OCI-LY7 (cell line): ENCODE measurements at regions not wholly inside any gene's neighbourhood (a gene's known extent, or its start where the extent isn't known, plus 50 kb on each side); places are given as distances from the start of the nearest gene placed in this dataset.

Experiments used
- BruUV-seq: library from RNA; stranded (reverse); fragments of 400-500 nt; replicated peaks from 2 replicates; lab custom pipeline; 2021; lab: Mats Ljungman, UMichigan
- CTCF ChIA-PET: fragments of 300-600 bp; sonication (Branson Sonifier 250); formaldehyde crosslinking; loops from one replicate; lab custom pipeline; 2022; ENCODE audit warnings: antibody characterized with exemption; ENCODE audit not compliant: unreplicated experiment; lab: Charles Lee
- POLR2A ChIA-PET: fragments of 300-600 bp; sonication (Branson Sonifier 250); formaldehyde crosslinking; loops from one replicate; lab custom pipeline; 2022; ENCODE audit warnings: antibody characterized with exemption; lab: Charles Lee
- DNase-seq: peaks from one replicate; pipeline ENCODE4 v3.0.0-alpha.2; 2015; ENCODE audit warnings: low spot score
- H2AFZ ChIP-seq: fragments of 200-600 bp; sonication (generic), shearing (Covaris generic); 2 replicates; pipeline ENCODE4 v1.6.1; 2014; ENCODE audit warnings: mild to moderate bottlenecking, antibody characterized with exemption, low read length, moderate library complexity
- H3K27ac ChIP-seq: fragments of 200-600 bp; sonication (generic); 2 replicates; pipeline ENCODE4 v1.5.1; 2014; ENCODE audit warnings: mixed run types, low read depth, mild to moderate bottlenecking, moderate library complexity, low read length, inconsistent platforms; ENCODE audit not compliant: poor library complexity, severe bottlenecking
- H3K36me3 ChIP-seq: fragments of 200-600 bp; sonication (generic); 2 replicates; pipeline ENCODE4 v1.6.1; 2014; ENCODE audit warnings: mild to moderate bottlenecking, antibody characterized with exemption, low read length, moderate library complexity, mixed read lengths; ENCODE audit not compliant: insufficient read depth
- H3K4me1 ChIP-seq: fragments of 200-600 bp; sonication (generic); 2 replicates; pipeline ENCODE4 v1.5.1; 2014; ENCODE audit warnings: mild to moderate bottlenecking, low read length; ENCODE audit not compliant: insufficient read depth, poor library complexity, severe bottlenecking
- H3K4me2 ChIP-seq: fragments of 200-600 bp; sonication (generic); 2 replicates; pipeline ENCODE4 v1.6.1; 2014; ENCODE audit warnings: mild to moderate bottlenecking, low read length
- H3K4me3 ChIP-seq: fragments of 200-600 bp; sonication (generic); 2 replicates; pipeline ENCODE4 v1.5.1; 2014; ENCODE audit warnings: mild to moderate bottlenecking, low read depth, low read length; ENCODE audit not compliant: poor library complexity, severe bottlenecking
- H3K79me2 ChIP-seq: fragments of 200-600 bp; sonication (generic); 2 replicates; pipeline ENCODE4 v1.6.1; 2016; ENCODE audit warnings: low read depth, mild to moderate bottlenecking, low read length, moderate library complexity, mixed read lengths; ENCODE audit not compliant: insufficient read depth
- H3K9me2 ChIP-seq: fragments of 200-600 bp; sonication (generic); 2 replicates; pipeline ENCODE4 v1.6.1; 2016; ENCODE audit warnings: mild to moderate bottlenecking, low read length, mixed read lengths; ENCODE audit not compliant: insufficient read depth
- H3K9me3 ChIP-seq: fragments of 200-600 bp; sonication (generic); 2 replicates; pipeline ENCODE4 v1.6.1; 2014; ENCODE audit warnings: mild to moderate bottlenecking, mixed run types, low read length, mixed read lengths
- H4K20me1 ChIP-seq: fragments of 200-600 bp; sonication (generic); 2 replicates; pipeline ENCODE4 v1.6.1; 2014; ENCODE audit warnings: mild to moderate bottlenecking, antibody characterized with exemption, low read length, moderate library complexity, mixed read lengths; ENCODE audit not compliant: insufficient read depth
- EZH2phosphoT487 ChIP-seq: fragments of 200-600 bp; sonication (generic); IDR thresholded peaks from 2 replicates; pipeline ENCODE4 v1.6.1; 2018; ENCODE audit warnings: low read depth, borderline replicate concordance, mild to moderate bottlenecking, mixed run types, antibody characterized with exemption, low read length, moderate library complexity, mixed read lengths
- intact Hi-C: fragments of 100-400 bp; cut with micrococcal nuclease; formaldehyde crosslinking; loops from one replicate; pipeline ENCODE4 v1.10.0; 2022; ENCODE audit not compliant: unreplicated experiment
- TF ChIP-seq, protein P1 (sequence below): fragments of 200-600 bp; sonication (generic); conservative IDR thresholded peaks from 2 replicates; pipeline ENCODE4 v1.5.1; 2014; ENCODE audit warnings: mild to moderate bottlenecking, antibody characterized with exemption, low read length, moderate library complexity, mixed read lengths

DNA sequence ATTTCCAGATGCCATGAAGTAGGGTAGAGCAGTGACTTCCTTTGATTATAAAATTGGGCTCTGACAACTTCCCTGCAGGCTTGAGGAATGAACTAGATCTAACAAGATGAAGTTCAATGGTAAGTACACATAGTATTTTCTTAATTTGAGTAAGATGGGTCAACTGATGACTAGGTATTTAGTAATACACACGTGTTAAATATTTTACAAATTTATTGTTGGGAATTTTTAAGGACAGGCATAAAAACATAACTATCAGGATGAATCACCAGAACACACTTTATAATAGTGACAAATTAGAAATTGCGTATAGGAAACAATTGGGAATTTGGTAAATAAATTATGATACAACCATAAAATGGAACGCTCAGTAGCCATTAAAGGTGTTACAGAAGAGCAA lies 762.4 kb upstream of the SLC35B3 start:
- Histone ChIP-seq H3K4me1 (no peaks in the 10 kb centered on the region), H3K9me3 (no peaks in the 10 kb centered on the region), H3K79me2 (no peaks in the 10 kb centered on the region), H4K20me1 (no peaks in the 10 kb centered on the region), H2AFZ (no peak overlapping the region), H3K36me3 (no peaks in the 10 kb centered on the region), H3K4me3 (no peak overlapping the region), H3K27ac (no peak overlapping the region), H3K9me2 (no peaks in the 10 kb centered on the region), H3K4me2 (no peak overlapping the region)
- no peak for TF ChIP-seq EZH2phosphoT487
- intact Hi-C loops, result no loop called here
- no peak for DNase-seq
- no TSS peak for BruUV-seq
- ChIA-PET POLR2A (no interaction called here), CTCF (no interaction called here)

DNA sequence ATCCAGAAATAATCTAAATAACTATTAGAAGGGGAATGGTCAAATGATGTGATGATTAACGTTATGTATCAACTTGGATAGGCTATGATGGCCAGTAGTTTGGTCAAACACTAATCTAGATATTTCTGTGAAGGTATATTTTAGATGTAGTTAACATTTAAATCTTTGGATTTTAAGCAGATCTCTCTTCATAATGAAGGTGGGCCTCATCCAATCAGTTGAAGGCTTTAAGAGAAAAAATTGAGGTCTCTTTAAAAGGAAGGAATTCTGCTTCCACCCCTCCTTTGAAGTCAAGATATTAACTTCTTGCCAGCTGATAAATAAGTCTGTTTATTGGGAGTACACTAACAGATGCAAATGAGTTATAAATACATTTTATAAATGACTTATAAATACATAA lies 760.0 kb upstream of the SLC35B3 start:
- Histone ChIP-seq H3K4me3 (no peak overlapping the region), H3K79me2 (no peaks in the 10 kb centered on the region), H3K4me2 (no peak overlapping the region), H4K20me1 (no peaks in the 10 kb centered on the region), H3K9me3 (no peaks in the 10 kb centered on the region), H3K27ac (no peak overlapping the region), H2AFZ (no peak overlapping the region), H3K36me3 (no peaks in the 10 kb centered on the region), H3K9me2 (no peaks in the 10 kb centered on the region), H3K4me1 (no peaks in the 10 kb centered on the region)
- POLR2A ChIA-PET, result no interaction called here
- no peak for TF ChIP-seq EZH2phosphoT487
- TF ChIP-seq, protein P1, sequence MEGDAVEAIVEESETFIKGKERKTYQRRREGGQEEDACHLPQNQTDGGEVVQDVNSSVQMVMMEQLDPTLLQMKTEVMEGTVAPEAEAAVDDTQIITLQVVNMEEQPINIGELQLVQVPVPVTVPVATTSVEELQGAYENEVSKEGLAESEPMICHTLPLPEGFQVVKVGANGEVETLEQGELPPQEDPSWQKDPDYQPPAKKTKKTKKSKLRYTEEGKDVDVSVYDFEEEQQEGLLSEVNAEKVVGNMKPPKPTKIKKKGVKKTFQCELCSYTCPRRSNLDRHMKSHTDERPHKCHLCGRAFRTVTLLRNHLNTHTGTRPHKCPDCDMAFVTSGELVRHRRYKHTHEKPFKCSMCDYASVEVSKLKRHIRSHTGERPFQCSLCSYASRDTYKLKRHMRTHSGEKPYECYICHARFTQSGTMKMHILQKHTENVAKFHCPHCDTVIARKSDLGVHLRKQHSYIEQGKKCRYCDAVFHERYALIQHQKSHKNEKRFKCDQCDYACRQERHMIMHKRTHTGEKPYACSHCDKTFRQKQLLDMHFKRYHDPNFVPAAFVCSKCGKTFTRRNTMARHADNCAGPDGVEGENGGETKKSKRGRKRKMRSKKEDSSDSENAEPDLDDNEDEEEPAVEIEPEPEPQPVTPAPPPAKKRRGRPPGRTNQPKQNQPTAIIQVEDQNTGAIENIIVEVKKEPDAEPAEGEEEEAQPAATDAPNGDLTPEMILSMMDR, result no peak
- intact Hi-C loops, result no loop called here
- CTCF ChIA-PET, result no interaction called here
- BruUV-seq, result no TSS peak
- no peak for DNase-seq

DNA sequence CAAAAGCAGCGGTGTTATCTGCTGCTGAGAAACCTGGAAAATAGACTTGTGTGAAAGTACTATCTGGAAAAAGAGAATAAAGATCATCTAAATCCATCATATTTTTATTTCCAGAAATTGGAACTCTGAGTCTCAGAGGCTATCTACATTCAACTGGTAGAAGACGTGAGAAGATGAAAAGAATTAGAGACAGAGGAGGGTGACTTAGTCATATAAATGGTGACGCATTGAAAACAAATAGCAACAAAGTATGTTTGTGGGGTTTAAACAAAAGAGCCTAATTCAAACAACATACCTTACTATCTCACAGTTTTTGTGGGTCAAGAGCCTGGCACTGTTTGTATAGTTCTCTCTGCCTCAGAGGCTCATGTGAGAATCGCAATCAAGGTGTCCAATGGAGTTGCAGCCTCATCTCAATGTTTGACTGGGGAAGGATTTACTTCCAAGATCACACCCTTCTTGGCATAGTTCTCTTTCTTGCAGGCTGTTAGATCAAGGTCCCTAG lies 757.1 kb upstream of the SLC35B3 start:
- Histone ChIP-seq H4K20me1 (no peaks in the 10 kb centered on the region), H2AFZ (no peak overlapping the region), H3K4me1 (no peaks in the 10 kb centered on the region), H3K4me2 (no peak overlapping the region), H3K4me3 (no peak overlapping the region), H3K36me3 (no peaks in the 10 kb centered on the region), H3K27ac (no peak overlapping the region), H3K79me2 (no peaks in the 10 kb centered on the region), H3K9me3 (no peaks in the 10 kb centered on the region), H3K9me2 (no peaks in the 10 kb centered on the region)
- no peak for TF ChIP-seq EZH2phosphoT487
- TF ChIP-seq, protein P1, result no peak
- ChIA-PET CTCF (no interaction called here), POLR2A (no interaction called here)
- intact Hi-C loops, result no loop called here
- BruUV-seq, result no TSS peak
- DNase-seq, result no peak
